Transverse colon (tissue), 4 donors: ENCODE measurements at regions not wholly inside any gene's neighbourhood (a gene's known extent, or its start where the extent isn't known, plus 50 kb on each side); places are given as distances from the start of the nearest gene placed in this dataset.

Source experiments
- DNase-seq: peaks from one replicate; pipeline ENCODE4 v3.0.0-alpha.2; 2019
- H3K27ac ChIP-seq, 4 donors: fragments of 200-600 bp; sonication (generic); 2 replicates each; pipeline ENCODE4 v1.5.1; 2016 to 2018; ENCODE audit warnings: inconsistent platforms in 4 of 4
- H3K27me3 ChIP-seq: fragments of 200-600 bp; sonication (generic); 2 replicates; pipeline ENCODE4 v1.5.1; 2017; ENCODE audit warnings: inconsistent platforms
- H3K36me3 ChIP-seq, 4 donors: fragments of 200-600 bp; sonication (generic); 2 replicates each; pipeline ENCODE4 v1.5.1; 2017 to 2019; ENCODE audit warnings: inconsistent platforms in 4 of 4
- H3K4me1 ChIP-seq, 4 donors: fragments of 200-600 bp; sonication (generic); 2 replicates each; pipeline ENCODE4 v1.5.1; 2017 to 2020; ENCODE audit warnings: inconsistent platforms in 4 of 4
- H3K4me3 ChIP-seq, 4 donors: fragments of 200-600 bp; sonication (generic); 1 replicate in 1 of 4; 2 replicates in 3 of 4; pipeline versions ENCODE4 v1.5.1 to v1.6.1; 2017 to 2019; ENCODE audit warnings: inconsistent platforms in 4 of 4
- H3K9me3 ChIP-seq, 2 donors: fragments of 200-600 bp; sonication (generic); 2 replicates each; pipeline ENCODE4 v1.5.1; 2017 to 2019; ENCODE audit warnings: inconsistent platforms in 2 of 2
- EP300 ChIP-seq: sonication (generic); formaldehyde crosslinking; IDR thresholded peaks from one replicate; pipeline ENCODE4 v1.6.1; 2017; ENCODE audit warnings: antibody characterized with exemption, low read depth
- POLR2A ChIP-seq: fragments of 450-650 bp; IDR thresholded peaks from one replicate; pipeline ENCODE4 v1.6.1; 2016; ENCODE audit warnings: antibody characterized with exemption, mild to moderate bottlenecking, moderate library complexity
- POLR2AphosphoS5 ChIP-seq, 3 donors: sonication (generic); formaldehyde crosslinking; IDR thresholded peaks; one replicate each; pipeline ENCODE4 v1.6.1; 2016; ENCODE audit warnings: antibody characterized with exemption in 3 of 3
- WGBS, 2 donors: methylation state at CpG; one replicate each; pipeline ENCODE4 v1.1.5; 2018; ENCODE audit warnings: low coverage in 1 of 2; 5-methylcytosine and 5-hydroxymethylcytosine counted together
- in situ Hi-C, 4 donors: fragments of 200-750 bp; cut with MboI; loops; one replicate each; pipeline versions ENCODE4 v1.15.0 to v1.15.1; 2017; ENCODE audit warnings: low sequenced_read_pairs in 3 of 4, low pct_ligation_motif_present in 1 of 4, low pct_unique_long_range_greater_than_20kb in 1 of 4
- intact Hi-C: fragments of 100-400 bp; cut with DNase I; formaldehyde crosslinking; loops from one replicate; pipeline ENCODE4 v1.15.1; 2023; ENCODE audit warnings: low total_unique reads
- TF ChIP-seq, protein P1 (sequence below), 5 experiments: fragments of 200-600 bp in 3 of 5; fragments of 450-650 bp in 2 of 5; sonication (generic) in 3 of 5; IDR thresholded peaks; 1 replicate in 2 of 5; 2 replicates in 3 of 5; pipeline ENCODE4 v1.5.1; 2016 to 2017; ENCODE audit warnings: antibody characterized with exemption in 5 of 5, inconsistent platforms in 3 of 5, mild to moderate bottlenecking in 2 of 5, moderate library complexity in 1 of 5

DNA sequence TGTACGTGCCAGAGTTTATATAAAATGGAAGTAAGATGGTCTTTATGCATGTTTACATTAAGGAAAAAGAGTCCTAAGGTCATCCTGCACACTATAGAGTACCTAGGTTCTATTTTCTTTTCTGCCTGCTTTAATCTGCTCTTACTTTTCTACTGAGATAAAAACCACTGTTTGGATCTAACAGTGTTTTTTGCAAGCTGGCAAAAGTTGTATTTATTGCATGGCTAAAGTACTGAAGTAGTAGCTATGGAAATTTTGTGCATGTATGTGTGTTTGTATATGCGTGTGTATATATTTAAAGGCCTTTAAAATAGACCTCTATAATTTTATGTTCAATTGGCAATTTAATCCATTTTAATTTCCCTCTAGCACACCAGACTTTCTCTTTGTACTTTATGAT, 98.3 kb upstream of the CPSF6 start:
- intact Hi-C loops (no loop called here), in situ Hi-C loops (loop anchor here in 1 of 4 donors (10.0 kb wide), 1 partner anchor 114 kb away; no protein-coding TSS in a partner anchor)
- peak overlapping the region in 2 of 4 donors; percentile 2 to 59 for H3K27ac ChIP-seq
- TF ChIP-seq POLR2AphosphoS5 (IDR thresholded peaks at IDR 0.05), result no peak
- TF ChIP-seq, protein P1, sequence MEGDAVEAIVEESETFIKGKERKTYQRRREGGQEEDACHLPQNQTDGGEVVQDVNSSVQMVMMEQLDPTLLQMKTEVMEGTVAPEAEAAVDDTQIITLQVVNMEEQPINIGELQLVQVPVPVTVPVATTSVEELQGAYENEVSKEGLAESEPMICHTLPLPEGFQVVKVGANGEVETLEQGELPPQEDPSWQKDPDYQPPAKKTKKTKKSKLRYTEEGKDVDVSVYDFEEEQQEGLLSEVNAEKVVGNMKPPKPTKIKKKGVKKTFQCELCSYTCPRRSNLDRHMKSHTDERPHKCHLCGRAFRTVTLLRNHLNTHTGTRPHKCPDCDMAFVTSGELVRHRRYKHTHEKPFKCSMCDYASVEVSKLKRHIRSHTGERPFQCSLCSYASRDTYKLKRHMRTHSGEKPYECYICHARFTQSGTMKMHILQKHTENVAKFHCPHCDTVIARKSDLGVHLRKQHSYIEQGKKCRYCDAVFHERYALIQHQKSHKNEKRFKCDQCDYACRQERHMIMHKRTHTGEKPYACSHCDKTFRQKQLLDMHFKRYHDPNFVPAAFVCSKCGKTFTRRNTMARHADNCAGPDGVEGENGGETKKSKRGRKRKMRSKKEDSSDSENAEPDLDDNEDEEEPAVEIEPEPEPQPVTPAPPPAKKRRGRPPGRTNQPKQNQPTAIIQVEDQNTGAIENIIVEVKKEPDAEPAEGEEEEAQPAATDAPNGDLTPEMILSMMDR (IDR thresholded peaks at IDR 0.05), result no peak
- no peak for TF ChIP-seq POLR2A
- no peak for TF ChIP-seq EP300
- H3K4me1 ChIP-seq, result no peaks in the 10 kb centered on the region
- DNase-seq, result no peak
- H3K9me3 ChIP-seq, result peaks cover 16 to 22% of the 10 kb centered on the region in 2 donors
- H3K4me3 ChIP-seq, result no peak overlapping the region
- WGBS, 2 donors, result 55 to 61% methylated on average over 2 of the region's 2 CpGs
- no peaks in the 10 kb centered on the region for H3K36me3 ChIP-seq
- no peaks in the 10 kb centered on the region for H3K27me3 ChIP-seq

GRCh38 chr12:69149270-69149669, 90.1 kb upstream of the CPSF6 start:
- Histone ChIP-seq H3K9me3 (no peaks in the 10 kb centered on the region), H3K27ac (peak overlapping the region in 3 of 4 donors; percentile 81 to 86 (median 83)), H3K4me1 (peaks cover 0 to 45% (median 20%) of the 10 kb centered on the region in 4 donors), H3K36me3 (no peaks in the 10 kb centered on the region), H3K27me3 (no peaks in the 10 kb centered on the region), H3K4me3 (no peak overlapping the region)
- intact Hi-C loops (no loop called here), in situ Hi-C loops (loop anchor here in 1 of 4 donors (10.0 kb wide), 1 partner anchor 106 kb away; no protein-coding TSS in a partner anchor)
- TF ChIP-seq, protein P1 (IDR thresholded peaks at IDR 0.05), result no peak
- TF ChIP-seq EP300 (no peak), POLR2AphosphoS5 (IDR thresholded peaks at IDR 0.05) (no peak), POLR2A (no peak)
- WGBS, 2 donors, result 43 to 44% methylated on average over 2 of the region's 2 CpGs
- no peak for DNase-seq

GRCh38 chr12:69150083-69150795, 89.1 kb upstream of the CPSF6 start:
- peak overlapping the region; percentile 81 to 86 (median 83) for H3K27ac ChIP-seq
- WGBS, 2 donors, result 38 to 63% methylated on average over 2 to 4 of the region's 4 CpGs
- no peak for DNase-seq
- in situ Hi-C loops, result no loop called here
- TF ChIP-seq EP300, result no peak
- TF ChIP-seq, protein P1 (IDR thresholded peaks at IDR 0.05), result no peak
- no peak for TF ChIP-seq POLR2AphosphoS5 (IDR thresholded peaks at IDR 0.05)
- no peak for TF ChIP-seq POLR2A
- no peak overlapping the region for H3K4me3 ChIP-seq
- H3K4me1 ChIP-seq, result peaks cover 0 to 50% (median 20%) of the 10 kb centered on the region in 4 donors
- no peaks in the 10 kb centered on the region for H3K9me3 ChIP-seq
- no peaks in the 10 kb centered on the region for H3K27me3 ChIP-seq
- H3K36me3 ChIP-seq, result no peaks in the 10 kb centered on the region
- intact Hi-C loops, result loop anchor here (5.0 kb wide), 1 partner anchor 107 kb away; no protein-coding TSS in a partner anchor

DNA sequence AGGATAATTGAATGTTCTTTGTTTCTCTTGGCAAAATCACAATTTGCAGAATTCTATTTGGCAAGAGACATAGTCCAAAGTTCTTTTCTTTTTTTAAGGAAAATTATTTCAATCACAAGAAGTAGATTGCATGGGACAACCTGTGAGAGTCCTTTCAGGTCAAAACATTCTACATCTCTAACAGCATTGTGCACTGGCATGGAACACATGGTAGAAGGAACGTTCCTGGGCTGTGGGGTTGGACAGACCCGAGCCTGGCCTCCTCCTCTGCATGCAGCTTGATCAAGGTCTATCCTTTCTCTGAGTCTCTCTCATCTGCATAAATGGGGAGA, 88.6 kb upstream of the CPSF6 start:
- Histone ChIP-seq H3K4me1 (peaks cover 0 to 50% (median 20%) of the 10 kb centered on the region in 4 donors), H3K27me3 (no peaks in the 10 kb centered on the region), H3K4me3 (no peak overlapping the region), H3K27ac (peak overlapping the region; percentile 81 to 86 (median 83)), H3K36me3 (no peaks in the 10 kb centered on the region), H3K9me3 (no peaks in the 10 kb centered on the region)
- in situ Hi-C loops (no loop called here), intact Hi-C loops (loop anchor here (5.0 kb wide), 1 partner anchor 107 kb away; no protein-coding TSS in a partner anchor)
- DNase-seq, result no peak
- TF ChIP-seq, protein P1 (IDR thresholded peaks at IDR 0.05), result no peak
- TF ChIP-seq POLR2AphosphoS5 (IDR thresholded peaks at IDR 0.05) (no peak), EP300 (no peak), POLR2A (no peak)
- 37 to 66% methylated on average over 2 of the region's 2 CpGs for WGBS, 2 donors
